Spinal cord (tissue), 9 donors: ENCODE measurements at regions not wholly inside any gene's neighbourhood (a gene's known extent, or its start where the extent isn't known, plus 50 kb on each side); places are given as distances from the start of the nearest gene placed in this dataset.
A peak's percentile ranks its signal among the peaks of the same experiment; 100 is the strongest.

Experiments used
- DNase-seq, 6 donors: peaks; one replicate each; pipeline versions ENCODE4 v3.0.0 to v3.0.0-alpha.2; 2013 to 2015; ENCODE audit warnings: low spot score in 6 of 6, low read depth in 4 of 6
- H3K27ac ChIP-seq: one replicate; pipeline ENCODE4 v1.5.1; 2013; ENCODE audit warnings: low read depth, low read length, control low read depth
- H3K27me3 ChIP-seq: one replicate; pipeline ENCODE4 v1.6.1; 2013; ENCODE audit warnings: low read length; ENCODE audit not compliant: control insufficient read depth, insufficient read depth
- H3K36me3 ChIP-seq: one replicate; pipeline ENCODE4 v1.6.1; 2013; ENCODE audit warnings: low read length; ENCODE audit not compliant: control insufficient read depth, insufficient read depth
- H3K4me1 ChIP-seq: one replicate; pipeline ENCODE4 v1.6.1; 2013; ENCODE audit warnings: low read length; ENCODE audit not compliant: control insufficient read depth, insufficient read depth
- H3K4me3 ChIP-seq: one replicate; pipeline ENCODE4 v1.5.1; 2013; ENCODE audit warnings: low read depth, low read length, control low read depth
- H3K9me3 ChIP-seq: one replicate; pipeline ENCODE4 v1.6.1; 2013; ENCODE audit warnings: low read length; ENCODE audit not compliant: control insufficient read depth, insufficient read depth
- WGBS: methylation state at CpG from one replicate; pipeline ENCODE4 v1.1.5; 2013; ENCODE audit warnings: missing lambda C conversion rate; ENCODE audit not compliant: insufficient coverage; 5-methylcytosine and 5-hydroxymethylcytosine counted together
- donor health status: healthy.

GRCh38 chr10:24119896-24120295 lies 89.0 kb upstream of the KIAA1217 start:
- Histone ChIP-seq H3K27ac (no peak overlapping the region), H3K4me1 (no peaks in the 10 kb centered on the region), H3K27me3 (no peaks in the 10 kb centered on the region), H3K9me3 (no peaks in the 10 kb centered on the region), H3K4me3 (no peak overlapping the region), H3K36me3 (no peaks in the 10 kb centered on the region)
- no peak for DNase-seq
- 92% methylated on average over 5 of the region's 5 CpGs for WGBS

GRCh38 chr10:24120646-24121045 lies 88.3 kb upstream of the KIAA1217 start:
- no peaks in the 10 kb centered on the region for H3K27me3 ChIP-seq
- H3K4me3 ChIP-seq, result no peak overlapping the region
- no peaks in the 10 kb centered on the region for H3K36me3 ChIP-seq
- H3K27ac ChIP-seq, result no peak overlapping the region
- no peaks in the 10 kb centered on the region for H3K4me1 ChIP-seq
- H3K9me3 ChIP-seq, result no peaks in the 10 kb centered on the region
- no peak for DNase-seq
- 100% methylated on average over 1 of the region's 1 CpG for WGBS

GRCh38 chr10:24127516-24127915 lies 81.4 kb upstream of the KIAA1217 start:
- no peaks in the 10 kb centered on the region for H3K27me3 ChIP-seq
- H3K4me3 ChIP-seq, result no peak overlapping the region
- no peaks in the 10 kb centered on the region for H3K36me3 ChIP-seq
- no peaks in the 10 kb centered on the region for H3K9me3 ChIP-seq
- WGBS, result 40% methylated on average over 1 of the region's 2 CpGs
- no peak overlapping the region for H3K27ac ChIP-seq
- DNase-seq, result no peak
- no peaks in the 10 kb centered on the region for H3K4me1 ChIP-seq

GRCh38 chr10:24128066-24128730 lies 80.7 kb upstream of the KIAA1217 start:
- no peaks in the 10 kb centered on the region for H3K4me1 ChIP-seq
- DNase-seq, result peak in 2 of 6 donors; percentile 23 to 83
- no peak overlapping the region for H3K27ac ChIP-seq
- 11% methylated on average over 5 of the region's 9 CpGs for WGBS
- no peaks in the 10 kb centered on the region for H3K27me3 ChIP-seq
- H3K4me3 ChIP-seq, result no peak overlapping the region
- no peaks in the 10 kb centered on the region for H3K36me3 ChIP-seq
- H3K9me3 ChIP-seq, result no peaks in the 10 kb centered on the region

GRCh38 chr10:24132741-24133140 lies 76.2 kb upstream of the KIAA1217 start:
- H3K4me3 ChIP-seq, result no peak overlapping the region
- no peaks in the 10 kb centered on the region for H3K27me3 ChIP-seq
- no peaks in the 10 kb centered on the region for H3K9me3 ChIP-seq
- WGBS, result no CpG with 5 or more reads among the region's 3 CpGs
- DNase-seq, result no peak
- H3K4me1 ChIP-seq, result no peaks in the 10 kb centered on the region
- H3K36me3 ChIP-seq, result no peaks in the 10 kb centered on the region
- no peak overlapping the region for H3K27ac ChIP-seq

GRCh38 chr10:24133835-24134234 lies 75.1 kb upstream of the KIAA1217 start:
- H3K4me1 ChIP-seq, result no peaks in the 10 kb centered on the region
- H3K9me3 ChIP-seq, result no peaks in the 10 kb centered on the region
- H3K27ac ChIP-seq, result no peak overlapping the region
- no peaks in the 10 kb centered on the region for H3K36me3 ChIP-seq
- H3K27me3 ChIP-seq, result no peaks in the 10 kb centered on the region
- peak in 1 of 6 donors; percentile 11 for DNase-seq
- WGBS, result 94% methylated on average over 1 of the region's 1 CpG
- H3K4me3 ChIP-seq, result no peak overlapping the region

GRCh38 chr10:24136070-24136469 lies 72.9 kb upstream of the KIAA1217 start:
- WGBS, result no CpG with 5 or more reads among the region's 4 CpGs
- Histone ChIP-seq H3K36me3 (no peaks in the 10 kb centered on the region), H3K4me3 (no peak overlapping the region), H3K27ac (no peak overlapping the region), H3K27me3 (no peaks in the 10 kb centered on the region), H3K9me3 (peaks cover 4% of the 10 kb centered on the region), H3K4me1 (no peaks in the 10 kb centered on the region)
- no peak for DNase-seq

- no peaks in the 10 kb centered on the region for H3K27me3 ChIP-seq
- no peaks in the 10 kb centered on the region for H3K9me3 ChIP-seq
- WGBS, result 93% methylated on average over 6 of the region's 6 CpGs
- H3K27ac ChIP-seq, result no peak overlapping the region
- no peak for DNase-seq
- H3K36me3 ChIP-seq, result no peaks in the 10 kb centered on the region
- no peak overlapping the region for H3K4me3 ChIP-seq
- no peaks in the 10 kb centered on the region for H3K4me1 ChIP-seq
These were observed 61.6 kb upstream of the KIAA1217 start for GRCh38 chr10:24147321-24147720.

GRCh38 chr10:24149640-24150039 lies 59.3 kb upstream of the KIAA1217 start:
- no peak for DNase-seq
- H3K4me1 ChIP-seq, result no peaks in the 10 kb centered on the region
- H3K27ac ChIP-seq, result no peak overlapping the region
- no peaks in the 10 kb centered on the region for H3K36me3 ChIP-seq
- H3K9me3 ChIP-seq, result no peaks in the 10 kb centered on the region
- no peaks in the 10 kb centered on the region for H3K27me3 ChIP-seq
- no CpG with 5 or more reads among the region's 2 CpGs for WGBS
- no peak overlapping the region for H3K4me3 ChIP-seq

- Histone ChIP-seq H3K4me3 (no peak overlapping the region), H3K27ac (no peak overlapping the region), H3K4me1 (no peaks in the 10 kb centered on the region), H3K36me3 (no peaks in the 10 kb centered on the region), H3K27me3 (no peaks in the 10 kb centered on the region), H3K9me3 (no peaks in the 10 kb centered on the region)
- 82% methylated on average over 1 of the region's 3 CpGs for WGBS
- DNase-seq, result no peak
These were observed 58.1 kb upstream of the KIAA1217 start for GRCh38 chr10:24150853-24151252.
